NCI-H187 treated with DMSO at 0.1 percent for 48 hours (cell line): ENCODE measurements at regions not wholly inside any gene's neighbourhood (a gene's known extent, or its start where the extent isn't known, plus 50 kb on each side); places are given as distances from the start of the nearest gene placed in this dataset.
"Not testable (repeated sequence)": the region's sequence is repeated elsewhere in the genome, so short reads cannot be mapped to it uniquely, and the experiment has no call there.

Experiments used
- DNase-seq: peaks from one replicate; lab custom pipeline; 2025; lab: John Stamatoyannopoulos, UW

DNA sequence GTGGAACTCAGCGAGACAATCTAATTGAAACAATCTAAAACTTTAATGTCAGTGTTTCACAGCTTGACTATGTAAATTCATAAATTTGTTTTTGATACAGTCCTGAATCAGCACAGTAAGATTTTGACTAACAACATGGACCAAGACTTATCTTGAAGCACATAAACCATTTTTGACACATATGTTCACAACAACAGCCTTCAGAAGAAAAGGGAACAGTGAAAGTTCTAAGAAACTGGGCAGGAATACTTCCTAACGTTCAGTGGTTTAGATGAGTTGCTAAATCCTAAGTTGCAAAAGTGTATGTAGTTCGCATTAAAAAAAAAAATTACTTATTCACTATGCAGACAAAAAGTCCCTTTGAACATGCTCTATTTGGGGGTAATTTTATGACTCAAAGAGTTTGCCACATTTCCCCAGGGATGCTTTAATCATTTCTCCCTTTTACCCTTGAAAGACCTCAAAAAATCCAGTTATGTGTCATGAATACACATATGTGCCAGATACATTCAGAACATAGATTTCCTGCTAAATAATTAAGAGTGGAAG, 120.2 kb downstream of the MRPL39 start:
- DNase-seq, result no peak

DNA sequence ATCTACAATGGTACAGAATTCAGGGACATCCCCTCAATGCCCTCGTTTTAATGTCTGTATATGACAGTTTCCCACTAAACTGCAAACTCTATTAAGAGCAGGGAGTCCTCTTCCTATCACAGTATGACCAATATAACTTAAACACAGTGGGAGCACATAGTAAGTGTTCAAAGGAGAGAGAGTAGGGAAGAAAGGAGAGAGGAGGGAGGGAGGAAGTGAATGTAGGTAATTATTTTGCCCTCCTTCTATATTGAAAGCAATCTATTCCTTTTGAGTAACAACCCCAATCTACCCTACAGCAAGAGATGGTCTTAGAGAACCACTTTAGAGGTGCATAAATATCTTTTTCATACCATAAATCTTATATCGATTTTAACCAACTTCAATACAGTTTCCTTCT, 121.4 kb downstream of the MRPL39 start:
- DNase-seq, result no peak

DNA sequence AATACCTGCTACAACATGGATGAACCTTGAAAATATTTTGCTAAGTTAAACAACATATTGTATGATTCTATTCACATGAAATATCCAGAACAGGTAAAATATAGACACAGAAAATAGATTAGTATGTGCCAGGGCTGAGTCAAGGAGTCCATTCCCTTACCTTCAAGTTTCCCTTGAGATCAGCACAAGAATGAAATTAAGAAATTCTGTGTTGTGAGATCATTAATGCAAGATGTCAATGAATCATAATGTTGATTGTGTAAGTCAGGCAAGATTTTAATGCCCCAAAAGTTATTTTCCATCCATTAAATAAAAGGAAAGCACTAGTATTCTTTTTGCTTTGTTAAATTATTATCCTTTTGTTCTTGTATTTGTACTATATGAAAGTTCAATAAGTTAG, 139.4 kb downstream of the MRPL39 start:
- DNase-seq, result no peak

DNA sequence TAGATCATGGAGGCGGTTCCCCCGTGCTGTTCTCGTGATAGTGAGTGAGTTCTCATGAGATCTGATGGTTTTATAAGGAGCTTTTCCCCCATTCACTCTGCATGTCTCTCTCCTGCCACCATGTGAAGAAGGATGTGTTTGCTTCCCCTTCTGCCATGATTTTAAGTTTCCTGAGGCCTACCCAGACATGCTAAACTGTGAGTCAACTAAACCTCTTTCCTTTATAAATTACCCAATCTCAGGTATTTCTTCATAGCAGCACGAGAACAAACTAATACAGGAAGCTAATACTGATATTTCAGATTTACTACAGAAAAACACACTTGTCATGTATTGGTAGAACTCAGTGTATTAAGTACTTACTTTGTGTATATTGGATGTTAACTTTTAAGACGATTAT, 140.2 kb downstream of the MRPL39 start:
- not testable (repeated sequence) for DNase-seq

DNA sequence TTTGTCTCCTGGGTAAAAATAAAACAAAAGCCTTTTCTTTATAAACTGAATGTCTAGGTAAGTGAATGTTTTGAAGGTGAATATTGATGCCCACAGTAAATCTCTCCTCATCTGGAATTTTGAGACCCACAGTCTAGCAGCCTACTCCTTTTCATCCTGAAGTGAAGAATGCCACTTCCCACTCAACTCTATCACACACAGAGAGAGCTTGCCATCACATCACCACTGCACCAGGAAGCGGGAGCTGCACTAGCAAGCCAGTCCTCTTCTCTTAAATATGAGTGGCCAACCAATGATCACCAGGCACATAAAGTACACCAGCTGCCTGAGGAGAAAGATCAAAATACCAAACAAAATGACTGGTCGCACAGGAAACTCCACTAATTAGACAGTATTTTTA, 140.8 kb downstream of the MRPL39 start:
- no peak for DNase-seq

DNA sequence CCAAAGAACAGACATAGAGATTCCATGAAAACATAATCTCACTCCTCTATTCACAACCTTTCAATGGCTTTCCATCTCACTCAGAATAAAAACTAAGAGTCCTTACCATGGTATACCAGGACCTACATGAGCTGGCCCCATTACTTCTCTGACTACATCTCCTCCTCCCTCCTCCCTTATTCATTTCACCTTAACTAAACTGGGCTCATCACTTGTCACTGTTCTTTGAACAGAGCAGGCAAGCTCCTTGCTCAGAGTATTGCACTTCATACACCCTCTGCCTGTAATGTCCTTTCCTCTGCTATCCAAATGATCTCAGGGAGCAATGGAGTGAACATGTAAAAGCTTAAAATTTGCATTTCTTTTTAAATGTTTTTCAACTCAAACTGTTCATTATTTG, 142.0 kb downstream of the MRPL39 start:
- no peak for DNase-seq

DNA sequence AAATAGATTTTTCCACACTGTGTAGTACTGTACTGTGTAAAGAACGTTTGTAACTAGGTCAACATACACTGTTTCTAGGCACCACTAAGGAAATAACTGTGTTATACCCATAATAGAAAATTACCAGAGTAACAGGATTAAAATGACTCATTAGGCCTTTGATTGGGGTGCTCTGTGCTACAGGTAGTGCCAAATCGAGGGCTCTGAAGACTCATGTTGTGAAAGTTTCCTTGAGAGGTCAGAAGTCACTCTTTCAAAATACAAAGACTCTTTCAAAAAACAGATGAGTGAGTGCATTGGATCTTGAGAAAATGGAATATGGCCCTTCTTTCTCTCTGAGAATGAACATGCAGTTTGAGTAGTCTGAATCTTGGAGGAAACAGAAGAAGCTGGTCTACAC, 143.0 kb downstream of the MRPL39 start:
- DNase-seq, result no peak

DNA sequence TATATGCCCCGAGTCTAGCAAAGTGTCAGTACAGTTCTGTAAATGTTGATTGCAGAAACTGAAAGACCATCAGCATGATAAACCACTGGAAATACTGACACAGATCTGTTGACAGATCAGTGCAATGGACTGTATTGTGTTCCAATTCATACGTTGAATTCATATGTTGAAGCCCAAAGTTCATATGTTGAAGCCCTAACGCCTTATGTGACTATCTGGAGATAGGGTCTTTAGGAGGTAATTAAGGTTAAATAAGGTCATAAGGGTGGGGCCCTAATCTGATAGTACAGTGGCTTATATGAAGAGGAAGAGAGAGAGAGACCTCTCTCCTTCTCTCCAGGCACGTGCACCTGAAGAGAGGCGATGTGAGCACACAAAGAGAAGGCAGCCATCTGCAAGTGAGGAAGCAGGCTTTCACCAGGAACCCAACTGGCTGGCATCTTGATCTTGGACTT, 144.7 kb downstream of the MRPL39 start:
- no peak for DNase-seq

DNA sequence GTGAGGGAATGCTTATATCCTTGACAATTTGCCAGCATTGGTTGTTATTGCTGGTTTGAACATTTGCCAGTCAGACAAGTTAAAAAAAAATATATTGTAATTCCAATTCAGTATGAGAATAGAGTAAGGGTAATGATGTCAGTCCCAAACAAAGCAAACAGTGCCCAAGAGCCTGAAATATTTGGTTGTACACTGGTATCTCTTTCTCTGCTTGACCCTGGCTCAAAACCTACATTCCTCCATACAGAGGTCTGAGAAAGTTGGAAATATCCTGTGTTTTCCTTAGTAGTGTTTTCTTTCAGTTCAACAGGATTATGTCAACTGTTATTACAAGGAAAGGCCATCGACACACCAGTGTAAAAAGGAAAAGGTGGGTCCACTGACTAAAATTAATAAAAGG, 145.6 kb downstream of the MRPL39 start:
- no peak for DNase-seq

DNA sequence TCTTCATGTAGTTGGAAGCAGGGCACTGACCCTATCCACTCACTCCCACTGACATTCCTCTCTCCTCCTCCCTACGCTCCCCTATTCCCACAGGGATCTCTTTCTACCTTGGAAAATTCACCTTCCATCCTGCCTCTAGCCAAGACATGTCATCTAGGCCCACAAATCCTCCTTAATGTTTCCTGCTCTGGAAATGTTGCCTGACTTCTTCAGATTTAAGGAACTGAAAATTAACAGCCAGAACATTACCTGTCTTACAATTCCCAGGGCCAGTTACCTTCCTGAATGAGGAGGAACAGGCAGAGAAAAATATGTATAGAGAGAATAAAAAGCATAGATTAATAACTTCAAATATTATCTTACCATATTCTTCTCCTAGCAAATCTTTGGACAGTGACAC, 147.3 kb downstream of the MRPL39 start:
- no peak for DNase-seq

DNA sequence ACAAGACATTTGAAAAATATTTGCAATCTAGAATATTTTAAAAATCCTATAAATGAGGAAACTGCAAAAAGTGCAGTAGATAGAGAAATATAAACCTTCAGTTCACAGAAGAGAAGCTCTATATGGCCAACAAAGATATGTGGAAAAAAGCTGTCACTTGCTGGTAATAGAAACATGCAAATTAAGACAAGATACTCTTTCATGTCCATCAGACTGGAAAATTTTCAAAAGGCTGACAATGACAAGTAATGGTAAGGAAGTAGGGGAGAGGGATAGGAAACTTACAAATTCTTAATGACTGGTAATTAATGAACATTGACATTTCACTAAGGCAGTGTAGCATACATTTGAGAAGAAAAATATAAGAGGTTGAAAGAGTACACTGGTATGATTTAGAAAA, 147.9 kb downstream of the MRPL39 start:
- DNase-seq, result no peak

DNA sequence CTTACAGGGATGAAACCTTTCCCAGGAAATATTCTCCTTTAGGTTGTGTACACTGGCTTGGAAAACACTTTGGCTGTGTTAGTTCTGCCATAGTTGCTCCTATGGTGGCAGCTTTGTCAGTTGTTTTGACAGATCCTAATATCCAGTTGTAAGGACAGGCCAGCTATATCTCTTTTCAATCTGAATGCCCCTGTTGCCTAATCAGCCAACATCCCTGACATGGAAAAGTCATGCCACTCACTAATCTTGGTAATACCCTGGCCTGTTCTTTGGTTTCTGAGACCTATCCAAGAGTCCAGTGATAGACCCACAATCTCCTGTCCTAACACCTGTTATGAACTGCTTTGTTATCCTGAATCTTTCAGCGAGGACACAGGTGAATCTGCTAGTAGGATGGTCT, 148.8 kb downstream of the MRPL39 start:
- no peak for DNase-seq

DNA sequence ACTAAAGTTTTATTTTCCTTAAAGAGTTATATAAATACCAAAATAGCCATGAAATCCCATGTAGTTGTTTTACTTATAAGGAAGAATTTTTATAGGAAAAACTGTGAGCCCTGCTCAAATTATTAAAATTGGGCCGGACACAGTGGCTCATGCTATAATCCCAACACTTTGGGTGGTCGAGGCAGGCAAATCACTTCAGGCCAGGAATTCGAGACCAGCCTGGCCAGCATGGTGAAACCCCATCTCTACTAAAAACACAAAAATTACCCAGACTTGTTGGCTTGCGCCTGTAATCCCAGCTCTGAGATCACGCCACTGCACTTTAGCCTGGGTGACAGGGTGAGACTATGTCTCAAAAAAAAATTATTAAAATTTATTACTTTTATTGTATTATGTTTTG, 149.3 kb downstream of the MRPL39 start:
- DNase-seq, result no peak

DNA sequence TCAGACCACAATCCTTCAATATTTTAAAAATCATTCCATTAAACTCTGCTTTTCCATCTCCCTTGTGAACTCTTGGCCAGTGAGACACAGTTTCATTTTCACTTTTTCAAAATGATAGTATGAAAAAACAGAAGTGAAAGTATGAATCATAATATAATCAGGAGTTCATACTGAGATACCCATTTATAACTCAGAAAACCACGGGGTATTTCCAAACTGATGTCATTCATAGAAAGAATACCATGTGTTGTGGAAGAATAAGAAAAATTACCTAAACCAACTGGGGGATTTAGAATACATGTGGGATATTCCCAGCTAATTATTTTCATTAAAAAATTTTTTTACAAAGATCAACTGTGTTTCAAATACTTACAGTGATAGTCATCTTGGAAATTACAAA, 149.9 kb downstream of the MRPL39 start:
- DNase-seq, result no peak

DNA sequence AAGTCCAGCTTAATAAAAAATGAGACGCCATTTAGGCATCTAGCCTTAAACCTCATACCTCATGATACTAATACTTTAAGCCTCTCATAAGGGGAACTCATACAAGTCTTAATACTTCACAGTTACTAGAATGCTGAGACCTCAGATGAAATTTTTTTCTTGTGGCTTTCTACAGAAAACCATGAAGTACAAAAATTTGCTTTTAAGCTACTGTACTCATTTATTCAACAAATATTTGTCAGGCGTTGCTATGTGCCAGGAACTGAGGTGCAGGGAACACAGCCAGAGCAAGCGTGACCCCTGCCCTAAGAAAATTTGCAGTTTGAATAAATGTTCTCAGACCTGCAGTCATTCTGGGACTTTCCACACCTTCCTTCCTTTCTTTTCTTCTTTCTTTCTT, 150.6 kb downstream of the MRPL39 start:
- DNase-seq, result no peak

DNA sequence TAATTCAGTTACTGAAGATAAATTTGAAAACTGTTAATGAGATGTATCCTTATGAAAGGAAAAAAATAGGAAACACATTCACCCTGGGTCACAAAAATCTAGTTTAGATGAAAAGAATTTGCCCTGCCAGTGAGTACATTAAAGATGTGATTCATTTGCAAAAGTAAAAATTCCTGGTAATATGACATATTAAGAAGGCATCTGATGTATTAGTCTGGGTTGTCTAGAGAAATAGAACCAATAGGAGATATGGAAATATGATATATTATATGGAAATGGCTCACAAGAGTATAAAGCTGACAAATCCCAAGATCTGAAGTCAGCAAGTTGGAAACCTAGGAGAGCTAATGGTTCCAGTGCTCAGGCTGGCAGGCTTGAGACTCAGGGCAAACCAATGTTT, 153.8 kb downstream of the MRPL39 start:
- no peak for DNase-seq

DNA sequence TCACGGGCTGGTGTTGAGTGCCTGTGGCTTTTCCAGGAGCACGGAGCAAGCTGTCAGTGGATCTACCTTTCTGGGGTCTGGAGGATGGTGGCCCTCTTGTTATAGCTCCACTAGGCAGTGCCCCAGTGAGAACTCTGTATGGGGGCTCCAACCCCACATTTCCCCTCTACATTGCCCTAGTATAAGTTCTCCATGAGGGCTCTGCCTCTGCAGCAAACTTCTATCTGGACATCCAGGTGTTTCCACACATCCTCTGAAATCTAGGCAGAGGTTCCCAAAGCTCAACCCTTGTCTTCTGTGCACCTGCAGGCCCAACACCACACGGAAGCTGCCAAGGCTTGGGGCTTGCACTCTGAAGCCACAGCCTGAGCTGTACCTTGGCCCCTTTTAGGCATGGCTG, 157.3 kb downstream of the MRPL39 start:
- DNase-seq, result no peak

DNA sequence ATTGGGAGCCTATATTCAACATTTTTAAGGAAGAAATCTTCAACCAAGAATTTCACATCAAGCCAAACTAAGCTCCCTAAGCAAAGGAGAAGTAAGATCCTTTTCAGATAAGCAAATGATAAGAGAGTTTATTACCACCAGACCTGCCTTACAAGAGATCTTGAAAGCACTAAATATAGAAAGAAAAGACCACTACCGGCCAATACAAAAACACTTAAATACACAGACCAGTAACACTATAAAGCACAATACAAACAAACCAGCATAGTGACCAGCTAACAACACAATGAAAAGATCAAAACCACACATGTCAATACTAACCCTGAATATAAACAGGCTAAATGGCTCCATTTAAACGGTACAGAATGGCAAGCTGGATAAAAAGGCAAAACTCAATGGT, 165.4 kb downstream of the MRPL39 start:
- DNase-seq, result no peak

DNA sequence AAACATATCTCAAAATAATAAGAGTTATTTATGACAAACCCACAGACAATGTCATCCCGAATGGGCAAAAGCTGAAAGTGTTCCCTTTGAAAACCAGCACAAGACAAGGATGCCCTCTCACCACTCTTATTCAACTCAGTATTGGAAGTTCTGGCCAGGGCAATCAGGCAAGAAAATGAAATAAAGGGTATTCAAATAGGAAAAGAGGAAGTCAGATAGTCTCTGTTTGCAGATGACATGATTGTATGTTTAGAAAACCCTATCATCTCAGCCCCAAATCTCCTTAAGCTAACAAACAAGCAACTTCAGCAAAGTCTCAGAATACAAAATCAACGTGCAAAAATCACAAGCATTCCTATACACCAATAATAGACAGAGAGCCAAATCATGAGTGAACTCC, 169.8 kb downstream of the MRPL39 start:
- DNase-seq, result not testable (repeated sequence)

DNA sequence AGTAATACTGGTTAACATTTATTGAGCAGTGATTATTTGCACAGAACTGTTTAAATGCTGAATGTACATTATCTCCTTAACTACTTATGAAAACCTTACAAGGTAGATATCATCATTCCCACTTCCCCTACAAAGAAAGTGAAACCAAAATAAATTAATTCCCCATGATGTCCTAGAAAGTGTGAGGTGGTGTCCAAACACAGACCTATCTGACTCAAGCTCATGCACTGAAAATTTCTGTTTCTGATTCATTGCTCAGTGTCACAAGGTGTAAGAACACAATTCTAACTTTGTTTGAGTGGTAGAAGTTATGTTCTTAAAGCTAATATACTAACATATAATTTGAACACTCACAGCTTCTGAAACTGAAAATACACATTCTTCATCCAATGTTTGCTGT, 178.7 kb downstream of the MRPL39 start:
- DNase-seq, result no peak

DNA sequence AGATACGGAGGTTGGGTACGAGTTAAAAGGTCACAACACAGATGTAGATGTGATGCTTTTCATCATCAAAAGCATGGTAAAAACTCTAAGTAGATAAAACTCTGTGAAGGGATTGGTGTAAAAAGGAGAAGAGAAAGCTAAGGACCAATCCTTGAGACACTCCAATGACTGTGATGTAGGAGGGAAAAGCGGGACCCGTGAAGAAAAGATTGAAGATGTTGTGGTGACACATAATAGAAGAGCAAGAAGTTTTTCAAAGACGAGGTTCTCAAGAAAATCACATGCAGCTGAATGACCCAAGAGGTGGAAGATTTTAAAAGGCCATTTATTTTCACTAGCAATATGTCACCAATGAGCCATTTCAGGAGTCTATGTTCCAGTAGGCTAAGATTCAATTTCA, 179.5 kb downstream of the MRPL39 start:
- DNase-seq, result no peak

DNA sequence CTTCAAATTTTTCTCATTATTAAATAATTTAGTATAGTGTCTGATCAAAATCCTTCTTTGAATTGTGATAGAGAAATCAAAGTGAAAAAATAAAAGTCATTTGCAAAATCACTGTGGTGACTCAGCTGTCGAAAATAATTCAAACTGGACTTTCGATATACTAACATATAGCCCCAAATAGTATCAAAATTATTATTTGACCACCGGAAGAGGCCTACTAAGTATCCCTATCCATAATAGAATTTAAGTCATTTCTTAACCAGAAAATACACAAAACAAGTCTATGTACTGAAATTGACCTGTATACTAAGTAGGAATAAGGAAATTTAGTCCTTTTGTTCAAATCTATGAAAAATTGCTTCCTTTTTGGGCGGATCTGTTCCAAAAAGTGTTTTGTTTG, 180.7 kb downstream of the MRPL39 start:
- DNase-seq, result no peak

DNA sequence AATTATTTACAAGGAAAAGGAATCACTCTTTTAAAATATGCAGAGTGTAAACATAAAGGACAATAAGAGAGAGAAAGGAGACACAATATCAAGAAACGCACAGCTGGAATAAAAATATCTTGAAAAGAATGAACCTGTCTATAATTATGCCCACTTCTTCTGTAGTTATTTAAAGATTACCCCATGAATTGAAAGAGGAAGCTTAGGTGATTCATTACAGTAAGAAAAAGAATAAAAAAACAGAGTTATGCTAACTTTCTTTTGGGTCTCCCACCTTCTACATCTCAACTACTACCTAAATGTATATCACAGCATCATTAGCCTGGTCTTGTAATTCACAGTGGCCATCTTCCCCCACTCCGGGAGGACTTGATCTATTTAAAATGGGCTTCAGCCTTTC, 182.1 kb downstream of the MRPL39 start:
- no peak for DNase-seq

DNA sequence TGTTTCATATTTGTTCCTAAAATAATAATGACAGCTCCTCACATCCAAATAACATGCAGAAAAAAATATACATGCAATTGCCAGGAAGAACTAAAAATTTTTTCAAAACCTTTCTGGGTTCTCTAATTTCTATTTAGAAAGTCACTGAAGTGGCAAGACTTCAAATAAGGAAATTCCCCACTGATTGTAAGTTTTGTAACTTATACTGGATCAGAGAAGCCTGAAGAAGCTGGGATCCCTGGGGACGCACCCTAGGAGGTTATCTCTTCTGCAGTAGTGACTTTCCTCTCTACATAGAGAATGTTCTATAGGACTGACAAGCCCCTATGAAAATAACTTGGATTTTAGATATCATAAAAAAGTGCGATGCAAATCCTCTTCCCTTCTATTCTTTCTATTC, 182.6 kb downstream of the MRPL39 start:
- DNase-seq, result no peak

DNA sequence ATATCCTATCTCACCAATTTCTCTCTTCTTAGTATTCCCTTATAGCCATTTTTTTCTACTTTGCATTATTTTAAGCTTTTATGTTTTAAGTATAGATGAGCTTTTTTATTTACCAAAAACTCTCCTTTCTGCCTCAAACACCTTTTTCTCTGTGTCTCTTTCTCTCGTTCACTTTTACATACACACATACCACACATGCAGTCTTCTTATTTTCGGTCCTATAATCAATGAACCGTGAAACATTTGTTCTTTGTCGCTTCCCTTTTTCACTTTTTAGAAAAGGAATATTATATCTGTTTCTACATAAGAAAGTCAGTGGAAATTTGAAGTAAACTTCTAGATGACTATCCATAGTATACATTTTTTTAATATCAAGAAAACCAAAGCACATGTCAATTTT, 183.2 kb downstream of the MRPL39 start:
- no peak for DNase-seq
